KMS-11 (cell line): ENCODE measurements at regions not wholly inside any gene's neighbourhood (a gene's known extent, or its start where the extent isn't known, plus 50 kb on each side); places are given as distances from the start of the nearest gene placed in this dataset.
"Not testable (repeated sequence)": the region's sequence is repeated elsewhere in the genome, so short reads cannot be mapped to it uniquely, and the experiment has no call there.

Source experiments
- H2AFZ ChIP-seq: fragments of 200-600 bp; sonication (generic); 2 replicates; pipeline ENCODE4 v1.6.1; 2016; ENCODE audit warnings: antibody characterized with exemption, mixed run types, low read depth
- H3K27ac ChIP-seq: fragments of 200-600 bp; sonication (generic); 2 replicates; pipeline ENCODE4 v1.6.1; 2016; ENCODE audit warnings: mild to moderate bottlenecking, mixed run types
- H3K27me3 ChIP-seq: fragments of 200-600 bp; sonication (generic); 2 replicates; pipeline ENCODE4 v1.6.1; 2017; ENCODE audit warnings: mild to moderate bottlenecking, low read depth, mixed run types, moderate library complexity; ENCODE audit not compliant: insufficient read depth
- H3K36me3 ChIP-seq: fragments of 200-600 bp; sonication (generic); 2 replicates; pipeline ENCODE4 v1.6.1; 2017; ENCODE audit warnings: mild to moderate bottlenecking, mixed run types; ENCODE audit not compliant: insufficient read depth
- H3K4me1 ChIP-seq: fragments of 200-600 bp; sonication (generic); 2 replicates; pipeline ENCODE4 v1.6.1; 2016; ENCODE audit warnings: mild to moderate bottlenecking, low read depth, mixed run types; ENCODE audit not compliant: poor library complexity, severe bottlenecking
- H3K4me2 ChIP-seq: fragments of 200-600 bp; sonication (generic); 2 replicates; pipeline ENCODE4 v1.7.0; 2016; ENCODE audit warnings: mild to moderate bottlenecking, mixed run types
- H3K4me3 ChIP-seq: fragments of 200-600 bp; sonication (generic); IDR thresholded peaks from 2 replicates; pipeline ENCODE4 v1.6.1; 2017; ENCODE audit warnings: low read depth, low read length, mixed read lengths; ENCODE audit not compliant: insufficient read depth
- H3K79me2 ChIP-seq: fragments of 200-600 bp; sonication (generic); 2 replicates; pipeline ENCODE4 v1.6.1; 2016; ENCODE audit warnings: low read depth, mixed run types; ENCODE audit not compliant: insufficient read depth
- H3K9ac ChIP-seq: fragments of 200-600 bp; sonication (generic); 2 replicates; pipeline ENCODE4 v1.6.1; 2016; ENCODE audit warnings: mild to moderate bottlenecking, mixed run types
- H4K20me1 ChIP-seq: fragments of 200-600 bp; sonication (generic); 2 replicates; pipeline ENCODE4 v1.6.1; 2016; ENCODE audit warnings: mild to moderate bottlenecking, mixed run types; ENCODE audit not compliant: insufficient read depth
- CTCF ChIP-seq: fragments of 200-600 bp; sonication (generic); conservative IDR thresholded peaks from 2 replicates; pipeline ENCODE4 v1.6.1; 2017; ENCODE audit warnings: low read depth, mild to moderate bottlenecking, antibody characterized with exemption, low read length, moderate library complexity, mixed read lengths

- Histone ChIP-seq H3K4me1 (no peaks in the 10 kb centered on the region), H3K79me2 (no peaks in the 10 kb centered on the region), H3K27me3 (no peaks in the 10 kb centered on the region), H3K4me3 (no peak overlapping the region), H3K36me3 (no peaks in the 10 kb centered on the region), H3K27ac (no peak overlapping the region), H2AFZ (no peak overlapping the region), H3K4me2 (no peak overlapping the region), H3K9ac (no peak overlapping the region), H4K20me1 (no peaks in the 10 kb centered on the region)
- TF ChIP-seq CTCF: no peak
These were observed 457.4 kb upstream of the PCDH10 start for GRCh38 chr4:132691668-132692067.

GRCh38 chr4:132694775-132695174 lies 454.3 kb upstream of the PCDH10 start:
- no peak overlapping the region for H2AFZ ChIP-seq
- no peak overlapping the region for H3K9ac ChIP-seq
- TF ChIP-seq CTCF: no peak
- H3K36me3 ChIP-seq: no peaks in the 10 kb centered on the region
- H3K4me3 ChIP-seq: no peak overlapping the region
- no peak overlapping the region for H3K4me2 ChIP-seq
- no peaks in the 10 kb centered on the region for H3K4me1 ChIP-seq
- no peaks in the 10 kb centered on the region for H3K79me2 ChIP-seq
- H3K27ac ChIP-seq: no peak overlapping the region
- H4K20me1 ChIP-seq: no peaks in the 10 kb centered on the region
- no peaks in the 10 kb centered on the region for H3K27me3 ChIP-seq

DNA sequence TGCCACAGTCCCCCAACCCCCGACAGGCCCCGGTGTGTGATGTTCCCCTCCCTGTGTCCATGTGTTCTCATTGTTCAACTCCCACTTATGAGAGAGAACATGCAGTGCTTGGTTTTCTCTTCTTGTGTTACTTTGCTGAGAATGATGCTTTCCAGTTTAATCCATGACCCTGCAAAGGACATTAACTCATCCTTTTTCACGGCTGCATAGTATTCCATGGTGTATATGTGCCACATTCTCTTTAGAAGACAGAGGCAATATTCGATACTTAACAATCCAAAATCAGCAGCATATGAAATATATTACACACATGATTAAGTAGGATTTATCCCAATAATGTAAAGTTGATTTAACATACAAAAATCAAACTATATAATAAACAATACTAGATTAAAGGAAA lies 451.6 kb upstream of the PCDH10 start:
- H3K4me2 ChIP-seq, H3K4me3 ChIP-seq, H3K79me2 ChIP-seq, H3K9ac ChIP-seq, H3K4me1 ChIP-seq, H2AFZ ChIP-seq, H3K27me3 ChIP-seq, H3K27ac ChIP-seq, H3K36me3 ChIP-seq, H4K20me1 ChIP-seq: not testable (repeated sequence)

GRCh38 chr4:132707955-132708354 lies 441.1 kb upstream of the PCDH10 start:
- H3K36me3 ChIP-seq: no peaks in the 10 kb centered on the region
- H3K27ac ChIP-seq: no peak overlapping the region
- H3K4me2 ChIP-seq: no peak overlapping the region
- no peak overlapping the region for H2AFZ ChIP-seq
- H3K79me2 ChIP-seq: no peaks in the 10 kb centered on the region
- no peak overlapping the region for H3K9ac ChIP-seq
- H3K4me3 ChIP-seq: no peak overlapping the region
- no peaks in the 10 kb centered on the region for H3K27me3 ChIP-seq
- peaks cover 5% of the 10 kb centered on the region for H3K4me1 ChIP-seq
- no peak for TF ChIP-seq CTCF
- H4K20me1 ChIP-seq: no peaks in the 10 kb centered on the region

DNA sequence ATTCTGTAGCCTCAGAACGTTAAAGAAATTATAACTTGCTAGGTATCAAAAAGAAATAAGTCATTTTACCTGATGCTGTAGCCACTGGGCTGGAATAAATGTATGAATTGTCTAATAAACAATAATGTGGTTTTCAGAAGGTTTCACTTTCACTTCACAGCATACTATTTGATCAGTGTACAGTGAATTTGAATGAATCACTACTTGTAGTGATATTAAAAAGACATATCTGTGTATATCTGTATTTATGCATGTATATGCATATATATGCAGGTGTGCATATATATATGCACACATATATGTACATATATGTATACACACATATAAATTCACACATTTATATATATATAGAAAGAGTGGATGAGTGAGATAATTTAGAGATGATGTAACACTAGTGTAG lies 440.0 kb upstream of the PCDH10 start:
- H3K9ac ChIP-seq: no peak overlapping the region
- no peak for TF ChIP-seq CTCF
- H3K36me3 ChIP-seq: no peaks in the 10 kb centered on the region
- H3K4me3 ChIP-seq: no peak overlapping the region
- peaks cover 5% of the 10 kb centered on the region for H3K4me1 ChIP-seq
- no peak overlapping the region; the same call in 1 of the 2 replicates for H3K4me2 ChIP-seq
- no peaks in the 10 kb centered on the region for H3K79me2 ChIP-seq
- H2AFZ ChIP-seq: no peak overlapping the region
- H4K20me1 ChIP-seq: no peaks in the 10 kb centered on the region
- no peak overlapping the region for H3K27ac ChIP-seq
- H3K27me3 ChIP-seq: no peaks in the 10 kb centered on the region
